ENCODE measurements at regions not wholly inside any gene's neighbourhood (a gene's known extent, or its start where the extent isn't known, plus 50 kb on each side); places are given as distances from the start of the nearest gene placed in this dataset.
"Not testable (repeated sequence)": the region's sequence is repeated elsewhere in the genome, so short reads cannot be mapped to it uniquely, and the experiment has no call there.

GRCh38 chr21:25487046-25487594 lies 120.2 kb downstream of the MRPL39 start:
- DNase-seq: peak in 1 of 3 donors; percentile 61

DNA sequence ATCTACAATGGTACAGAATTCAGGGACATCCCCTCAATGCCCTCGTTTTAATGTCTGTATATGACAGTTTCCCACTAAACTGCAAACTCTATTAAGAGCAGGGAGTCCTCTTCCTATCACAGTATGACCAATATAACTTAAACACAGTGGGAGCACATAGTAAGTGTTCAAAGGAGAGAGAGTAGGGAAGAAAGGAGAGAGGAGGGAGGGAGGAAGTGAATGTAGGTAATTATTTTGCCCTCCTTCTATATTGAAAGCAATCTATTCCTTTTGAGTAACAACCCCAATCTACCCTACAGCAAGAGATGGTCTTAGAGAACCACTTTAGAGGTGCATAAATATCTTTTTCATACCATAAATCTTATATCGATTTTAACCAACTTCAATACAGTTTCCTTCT lies 121.4 kb downstream of the MRPL39 start:
- DNase-seq: no peak

GRCh38 chr21:25467896-25468295 lies 139.4 kb downstream of the MRPL39 start:
- DNase-seq: no peak

DNA sequence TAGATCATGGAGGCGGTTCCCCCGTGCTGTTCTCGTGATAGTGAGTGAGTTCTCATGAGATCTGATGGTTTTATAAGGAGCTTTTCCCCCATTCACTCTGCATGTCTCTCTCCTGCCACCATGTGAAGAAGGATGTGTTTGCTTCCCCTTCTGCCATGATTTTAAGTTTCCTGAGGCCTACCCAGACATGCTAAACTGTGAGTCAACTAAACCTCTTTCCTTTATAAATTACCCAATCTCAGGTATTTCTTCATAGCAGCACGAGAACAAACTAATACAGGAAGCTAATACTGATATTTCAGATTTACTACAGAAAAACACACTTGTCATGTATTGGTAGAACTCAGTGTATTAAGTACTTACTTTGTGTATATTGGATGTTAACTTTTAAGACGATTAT lies 140.2 kb downstream of the MRPL39 start:
- not testable (repeated sequence) for DNase-seq

DNA sequence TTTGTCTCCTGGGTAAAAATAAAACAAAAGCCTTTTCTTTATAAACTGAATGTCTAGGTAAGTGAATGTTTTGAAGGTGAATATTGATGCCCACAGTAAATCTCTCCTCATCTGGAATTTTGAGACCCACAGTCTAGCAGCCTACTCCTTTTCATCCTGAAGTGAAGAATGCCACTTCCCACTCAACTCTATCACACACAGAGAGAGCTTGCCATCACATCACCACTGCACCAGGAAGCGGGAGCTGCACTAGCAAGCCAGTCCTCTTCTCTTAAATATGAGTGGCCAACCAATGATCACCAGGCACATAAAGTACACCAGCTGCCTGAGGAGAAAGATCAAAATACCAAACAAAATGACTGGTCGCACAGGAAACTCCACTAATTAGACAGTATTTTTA lies 140.8 kb downstream of the MRPL39 start:
- no peak for DNase-seq

- DNase-seq: no peak
Measured at GRCh38 chr21:25465263-25465662, 142.0 kb downstream of the MRPL39 start.

DNA sequence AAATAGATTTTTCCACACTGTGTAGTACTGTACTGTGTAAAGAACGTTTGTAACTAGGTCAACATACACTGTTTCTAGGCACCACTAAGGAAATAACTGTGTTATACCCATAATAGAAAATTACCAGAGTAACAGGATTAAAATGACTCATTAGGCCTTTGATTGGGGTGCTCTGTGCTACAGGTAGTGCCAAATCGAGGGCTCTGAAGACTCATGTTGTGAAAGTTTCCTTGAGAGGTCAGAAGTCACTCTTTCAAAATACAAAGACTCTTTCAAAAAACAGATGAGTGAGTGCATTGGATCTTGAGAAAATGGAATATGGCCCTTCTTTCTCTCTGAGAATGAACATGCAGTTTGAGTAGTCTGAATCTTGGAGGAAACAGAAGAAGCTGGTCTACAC lies 143.0 kb downstream of the MRPL39 start:
- DNase-seq: no peak

- no peak for DNase-seq
Measured at GRCh38 chr21:25462517-25462971, 144.7 kb downstream of the MRPL39 start.

GRCh38 chr21:25461725-25462124 lies 145.6 kb downstream of the MRPL39 start:
- DNase-seq: no peak

DNA sequence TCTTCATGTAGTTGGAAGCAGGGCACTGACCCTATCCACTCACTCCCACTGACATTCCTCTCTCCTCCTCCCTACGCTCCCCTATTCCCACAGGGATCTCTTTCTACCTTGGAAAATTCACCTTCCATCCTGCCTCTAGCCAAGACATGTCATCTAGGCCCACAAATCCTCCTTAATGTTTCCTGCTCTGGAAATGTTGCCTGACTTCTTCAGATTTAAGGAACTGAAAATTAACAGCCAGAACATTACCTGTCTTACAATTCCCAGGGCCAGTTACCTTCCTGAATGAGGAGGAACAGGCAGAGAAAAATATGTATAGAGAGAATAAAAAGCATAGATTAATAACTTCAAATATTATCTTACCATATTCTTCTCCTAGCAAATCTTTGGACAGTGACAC lies 147.3 kb downstream of the MRPL39 start:
- no peak for DNase-seq

- DNase-seq: no peak
Measured at GRCh38 chr21:25459365-25459764, 147.9 kb downstream of the MRPL39 start.

- DNase-seq: no peak
Measured at GRCh38 chr21:25458484-25458883, 148.8 kb downstream of the MRPL39 start.

DNA sequence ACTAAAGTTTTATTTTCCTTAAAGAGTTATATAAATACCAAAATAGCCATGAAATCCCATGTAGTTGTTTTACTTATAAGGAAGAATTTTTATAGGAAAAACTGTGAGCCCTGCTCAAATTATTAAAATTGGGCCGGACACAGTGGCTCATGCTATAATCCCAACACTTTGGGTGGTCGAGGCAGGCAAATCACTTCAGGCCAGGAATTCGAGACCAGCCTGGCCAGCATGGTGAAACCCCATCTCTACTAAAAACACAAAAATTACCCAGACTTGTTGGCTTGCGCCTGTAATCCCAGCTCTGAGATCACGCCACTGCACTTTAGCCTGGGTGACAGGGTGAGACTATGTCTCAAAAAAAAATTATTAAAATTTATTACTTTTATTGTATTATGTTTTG lies 149.3 kb downstream of the MRPL39 start:
- DNase-seq: no peak

DNA sequence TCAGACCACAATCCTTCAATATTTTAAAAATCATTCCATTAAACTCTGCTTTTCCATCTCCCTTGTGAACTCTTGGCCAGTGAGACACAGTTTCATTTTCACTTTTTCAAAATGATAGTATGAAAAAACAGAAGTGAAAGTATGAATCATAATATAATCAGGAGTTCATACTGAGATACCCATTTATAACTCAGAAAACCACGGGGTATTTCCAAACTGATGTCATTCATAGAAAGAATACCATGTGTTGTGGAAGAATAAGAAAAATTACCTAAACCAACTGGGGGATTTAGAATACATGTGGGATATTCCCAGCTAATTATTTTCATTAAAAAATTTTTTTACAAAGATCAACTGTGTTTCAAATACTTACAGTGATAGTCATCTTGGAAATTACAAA lies 149.9 kb downstream of the MRPL39 start:
- DNase-seq: peak; percentile 16 to 45 (median 27)

GRCh38 chr21:25456672-25457071 lies 150.6 kb downstream of the MRPL39 start:
- no peak for DNase-seq

GRCh38 chr21:25453524-25453923 lies 153.8 kb downstream of the MRPL39 start:
- peak in 1 of 3 donors; percentile 10 for DNase-seq

DNA sequence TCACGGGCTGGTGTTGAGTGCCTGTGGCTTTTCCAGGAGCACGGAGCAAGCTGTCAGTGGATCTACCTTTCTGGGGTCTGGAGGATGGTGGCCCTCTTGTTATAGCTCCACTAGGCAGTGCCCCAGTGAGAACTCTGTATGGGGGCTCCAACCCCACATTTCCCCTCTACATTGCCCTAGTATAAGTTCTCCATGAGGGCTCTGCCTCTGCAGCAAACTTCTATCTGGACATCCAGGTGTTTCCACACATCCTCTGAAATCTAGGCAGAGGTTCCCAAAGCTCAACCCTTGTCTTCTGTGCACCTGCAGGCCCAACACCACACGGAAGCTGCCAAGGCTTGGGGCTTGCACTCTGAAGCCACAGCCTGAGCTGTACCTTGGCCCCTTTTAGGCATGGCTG lies 157.3 kb downstream of the MRPL39 start:
- no peak for DNase-seq

DNA sequence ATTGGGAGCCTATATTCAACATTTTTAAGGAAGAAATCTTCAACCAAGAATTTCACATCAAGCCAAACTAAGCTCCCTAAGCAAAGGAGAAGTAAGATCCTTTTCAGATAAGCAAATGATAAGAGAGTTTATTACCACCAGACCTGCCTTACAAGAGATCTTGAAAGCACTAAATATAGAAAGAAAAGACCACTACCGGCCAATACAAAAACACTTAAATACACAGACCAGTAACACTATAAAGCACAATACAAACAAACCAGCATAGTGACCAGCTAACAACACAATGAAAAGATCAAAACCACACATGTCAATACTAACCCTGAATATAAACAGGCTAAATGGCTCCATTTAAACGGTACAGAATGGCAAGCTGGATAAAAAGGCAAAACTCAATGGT lies 165.4 kb downstream of the MRPL39 start:
- no peak for DNase-seq

GRCh38 chr21:25437465-25437864 lies 169.8 kb downstream of the MRPL39 start:
- DNase-seq: not testable (repeated sequence)

GRCh38 chr21:25428537-25428936 lies 178.7 kb downstream of the MRPL39 start:
- DNase-seq: no peak

DNA sequence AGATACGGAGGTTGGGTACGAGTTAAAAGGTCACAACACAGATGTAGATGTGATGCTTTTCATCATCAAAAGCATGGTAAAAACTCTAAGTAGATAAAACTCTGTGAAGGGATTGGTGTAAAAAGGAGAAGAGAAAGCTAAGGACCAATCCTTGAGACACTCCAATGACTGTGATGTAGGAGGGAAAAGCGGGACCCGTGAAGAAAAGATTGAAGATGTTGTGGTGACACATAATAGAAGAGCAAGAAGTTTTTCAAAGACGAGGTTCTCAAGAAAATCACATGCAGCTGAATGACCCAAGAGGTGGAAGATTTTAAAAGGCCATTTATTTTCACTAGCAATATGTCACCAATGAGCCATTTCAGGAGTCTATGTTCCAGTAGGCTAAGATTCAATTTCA lies 179.5 kb downstream of the MRPL39 start:
- DNase-seq: no peak

DNA sequence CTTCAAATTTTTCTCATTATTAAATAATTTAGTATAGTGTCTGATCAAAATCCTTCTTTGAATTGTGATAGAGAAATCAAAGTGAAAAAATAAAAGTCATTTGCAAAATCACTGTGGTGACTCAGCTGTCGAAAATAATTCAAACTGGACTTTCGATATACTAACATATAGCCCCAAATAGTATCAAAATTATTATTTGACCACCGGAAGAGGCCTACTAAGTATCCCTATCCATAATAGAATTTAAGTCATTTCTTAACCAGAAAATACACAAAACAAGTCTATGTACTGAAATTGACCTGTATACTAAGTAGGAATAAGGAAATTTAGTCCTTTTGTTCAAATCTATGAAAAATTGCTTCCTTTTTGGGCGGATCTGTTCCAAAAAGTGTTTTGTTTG lies 180.7 kb downstream of the MRPL39 start:
- DNase-seq: no peak

GRCh38 chr21:25425156-25425555 lies 182.1 kb downstream of the MRPL39 start:
- no peak for DNase-seq

DNA sequence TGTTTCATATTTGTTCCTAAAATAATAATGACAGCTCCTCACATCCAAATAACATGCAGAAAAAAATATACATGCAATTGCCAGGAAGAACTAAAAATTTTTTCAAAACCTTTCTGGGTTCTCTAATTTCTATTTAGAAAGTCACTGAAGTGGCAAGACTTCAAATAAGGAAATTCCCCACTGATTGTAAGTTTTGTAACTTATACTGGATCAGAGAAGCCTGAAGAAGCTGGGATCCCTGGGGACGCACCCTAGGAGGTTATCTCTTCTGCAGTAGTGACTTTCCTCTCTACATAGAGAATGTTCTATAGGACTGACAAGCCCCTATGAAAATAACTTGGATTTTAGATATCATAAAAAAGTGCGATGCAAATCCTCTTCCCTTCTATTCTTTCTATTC lies 182.6 kb downstream of the MRPL39 start:
- DNase-seq: no peak

GRCh38 chr21:25424048-25424447 lies 183.2 kb downstream of the MRPL39 start:
- no peak for DNase-seq

Data from muscle of back (tissue), 3 donors.